ENCODE measurements at regions not wholly inside any gene's neighbourhood (a gene's known extent, or its start where the extent isn't known, plus 50 kb on each side); places are given as distances from the start of the nearest gene placed in this dataset.
"Not testable (repeated sequence)": the region's sequence is repeated elsewhere in the genome, so short reads cannot be mapped to it uniquely, and the experiment has no call there.

DNA sequence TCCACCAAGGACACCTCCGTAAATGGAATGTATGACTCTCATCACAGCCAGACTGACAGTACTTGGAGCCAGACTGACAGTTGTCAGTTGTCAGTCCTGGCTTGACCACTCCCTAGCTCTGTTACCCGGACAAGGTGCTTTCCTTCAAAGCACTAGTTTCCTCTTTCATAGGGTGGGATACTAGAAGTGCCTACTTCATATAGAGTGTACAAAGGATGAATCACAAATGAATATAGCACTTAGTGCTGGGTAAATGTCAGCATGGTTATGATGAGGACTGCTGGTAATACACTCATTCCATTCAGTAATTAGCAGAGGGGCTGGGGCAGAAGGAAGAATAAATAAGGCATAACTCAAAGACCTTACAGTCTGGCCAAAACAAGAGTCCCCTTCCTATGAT, 91.4 kb downstream of the ARL4C start:
- no peak for DNase-seq

DNA sequence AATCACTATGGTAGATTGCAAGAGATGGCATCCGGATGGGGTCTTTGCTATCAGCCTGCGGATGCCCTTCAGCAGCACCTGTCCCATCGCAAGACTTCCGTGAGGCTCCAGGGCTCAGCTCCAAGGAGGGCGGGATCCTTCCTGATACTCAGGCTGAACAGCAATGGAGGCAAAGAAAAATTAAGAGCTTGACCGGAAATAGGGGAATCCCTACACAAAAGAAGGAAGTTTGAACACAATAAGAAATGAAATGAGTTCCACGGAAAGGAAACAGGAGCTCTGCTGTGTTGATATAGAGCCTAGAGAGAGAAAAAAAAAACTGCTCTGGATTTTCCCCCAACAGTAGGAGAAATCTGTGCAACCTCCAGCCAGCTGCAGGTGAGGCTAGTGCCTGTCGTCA, 91.9 kb downstream of the ARL4C start:
- no peak for DNase-seq

DNA sequence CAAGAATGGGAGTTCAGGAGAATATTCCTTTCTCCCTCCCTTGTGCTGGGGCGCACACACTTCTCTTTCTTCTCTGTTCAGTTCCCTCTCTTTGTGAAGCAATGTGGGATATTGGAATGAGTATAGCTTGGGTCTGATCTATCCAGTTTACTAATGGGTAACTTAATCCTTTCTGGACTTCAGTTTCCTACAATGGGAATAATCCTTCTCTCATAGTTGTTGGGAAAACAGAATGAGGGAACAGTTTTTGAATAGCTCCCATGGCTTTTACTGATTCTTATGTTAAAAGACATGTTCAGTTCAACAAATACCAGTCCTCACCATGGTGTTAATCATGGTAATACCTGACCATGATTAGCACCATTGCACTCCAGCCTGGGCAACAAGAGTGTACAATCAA, 93.1 kb downstream of the ARL4C start:
- DNase-seq = no peak

DNA sequence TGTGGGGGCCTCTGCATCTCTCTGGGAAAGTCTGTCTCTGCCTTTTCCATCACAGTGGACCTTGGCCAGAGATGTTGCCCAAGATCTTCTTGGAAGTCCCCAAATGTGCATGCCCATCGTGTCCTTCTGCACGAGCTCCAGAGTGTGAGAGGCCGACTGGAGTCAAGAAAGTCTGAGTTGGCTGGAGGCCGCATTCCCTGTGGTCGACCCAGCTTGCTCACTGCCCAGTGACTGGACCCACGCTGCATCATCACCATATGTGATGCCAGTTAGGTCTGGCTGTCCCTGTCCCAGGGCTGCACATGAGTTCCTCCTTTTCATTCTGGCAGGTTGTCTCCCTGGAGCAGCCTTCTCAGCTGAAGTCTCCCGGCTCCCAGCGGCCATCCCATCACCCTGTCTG, 93.8 kb downstream of the ARL4C start:
- DNase-seq = no peak

DNA sequence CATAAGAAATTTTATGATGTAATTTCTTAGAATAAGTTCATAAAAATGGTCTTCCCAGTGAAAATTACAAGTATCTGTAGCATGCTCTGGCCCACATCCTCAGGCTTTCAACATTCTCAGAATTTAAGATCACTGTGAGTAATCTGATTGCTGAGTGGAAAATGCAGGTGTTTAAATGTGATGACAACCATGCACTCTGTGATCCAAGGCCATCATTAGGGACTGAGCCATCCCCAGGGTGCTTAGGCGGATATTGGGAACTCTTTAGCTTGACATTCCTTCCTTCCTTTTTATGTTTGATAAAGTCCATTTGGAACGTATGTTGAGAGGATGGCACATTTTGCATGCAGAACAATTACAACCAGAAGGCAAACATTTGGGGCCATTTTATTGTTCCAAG, 95.5 kb downstream of the ARL4C start:
- DNase-seq = no peak

DNA sequence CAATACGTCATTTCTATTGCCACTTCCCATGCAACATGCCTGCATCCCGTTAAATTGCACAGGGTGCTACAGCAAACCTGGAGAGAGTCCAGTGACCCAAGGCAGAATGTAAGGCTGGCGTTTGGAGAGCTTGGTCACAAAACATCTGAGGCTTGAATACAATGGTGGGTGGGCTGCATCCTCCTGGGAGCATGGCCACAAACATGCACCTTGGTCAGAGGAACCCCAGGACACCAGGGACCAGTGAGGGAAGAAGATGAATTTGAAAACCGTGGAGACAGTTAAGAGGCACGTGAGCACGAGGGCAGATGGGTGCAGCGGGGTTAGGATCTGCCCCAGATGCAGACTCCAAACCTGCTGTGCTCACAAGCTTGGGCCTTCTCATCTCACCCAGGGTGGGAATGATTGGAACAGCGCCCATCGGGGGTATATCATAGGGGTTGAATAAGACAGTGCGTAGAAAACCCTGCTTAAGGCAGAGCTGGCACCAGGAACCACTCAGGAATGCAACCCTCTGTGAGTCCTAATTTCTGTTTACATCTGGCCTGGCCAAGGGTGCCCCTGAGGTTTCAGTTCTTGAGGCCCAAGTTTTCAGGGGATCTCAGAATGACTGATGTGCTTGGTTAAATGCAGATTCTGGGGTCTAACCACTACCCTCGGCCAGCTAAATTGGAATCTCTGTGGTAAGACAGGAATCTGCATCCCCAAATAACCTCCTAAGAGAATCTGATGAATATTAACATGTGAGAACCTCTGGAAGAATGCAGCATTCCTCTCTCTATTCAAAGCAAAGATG, 97.2 kb downstream of the ARL4C start:
- no peak for DNase-seq

DNA sequence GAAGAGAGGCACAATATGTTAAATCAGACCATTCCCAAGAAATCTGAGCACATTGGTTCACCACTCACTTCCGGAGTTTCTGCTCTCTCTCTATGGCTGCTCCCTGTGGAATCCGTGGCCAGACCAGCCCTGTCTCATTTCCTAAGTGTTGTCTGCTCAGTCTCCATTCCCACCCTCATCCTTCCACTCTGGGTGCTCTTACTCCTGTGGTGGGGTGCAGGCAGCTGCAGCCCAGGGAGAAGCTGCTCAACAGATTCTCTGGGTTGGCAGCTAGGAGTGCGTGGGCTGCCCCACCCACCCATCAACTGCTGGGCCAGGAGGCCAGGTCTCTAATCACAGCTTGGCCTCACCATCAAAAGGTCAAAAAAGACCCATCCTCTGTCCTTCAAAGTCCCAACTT, 98.3 kb downstream of the ARL4C start:
- no peak for DNase-seq

DNA sequence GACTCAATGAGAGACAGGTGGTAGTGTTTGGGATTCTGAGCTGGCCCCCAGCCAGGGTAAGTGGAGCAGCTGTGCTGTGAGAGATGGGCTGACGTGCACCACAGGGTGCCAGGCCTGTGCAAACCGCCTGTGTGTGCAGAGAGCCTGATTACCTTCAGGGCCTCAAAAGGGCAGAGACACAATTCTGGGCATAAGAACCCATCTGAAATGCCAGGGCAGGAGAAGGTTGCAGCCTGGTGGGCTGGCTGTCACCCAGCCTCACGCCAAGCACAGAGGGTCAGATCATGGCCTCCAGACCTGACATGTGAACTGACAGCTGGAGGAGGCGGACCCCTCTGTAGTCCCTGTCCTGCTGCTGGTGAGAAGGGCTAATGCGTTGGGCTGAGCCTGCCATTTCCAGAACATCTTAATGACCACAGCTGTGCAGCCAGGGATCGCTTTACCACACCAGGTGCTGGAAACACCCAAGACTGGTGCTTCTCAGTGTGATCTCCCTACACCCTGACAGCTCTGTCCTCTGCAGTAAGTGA, 100.9 kb downstream of the ARL4C start:
- peak; percentile 89 for DNase-seq

DNA sequence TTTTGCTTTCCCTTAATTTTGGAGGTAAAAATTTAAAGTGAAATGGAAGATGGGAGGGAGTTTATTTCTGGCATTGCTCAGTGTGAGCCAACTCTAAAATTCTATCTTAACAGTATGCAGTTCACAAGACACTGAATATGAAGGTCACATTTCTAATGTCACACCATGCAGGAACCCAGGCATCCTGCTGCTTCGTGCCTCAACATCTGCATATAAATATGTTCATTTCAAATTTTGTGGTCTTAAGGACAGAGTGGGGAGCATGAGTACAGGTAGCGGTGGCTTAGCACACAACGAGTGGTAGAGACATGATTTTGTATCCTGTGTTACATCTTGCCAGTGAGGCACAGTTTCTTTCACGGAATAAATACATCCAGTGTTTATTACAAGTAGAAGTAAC, 102.4 kb downstream of the ARL4C start:
- DNase-seq = no peak

DNA sequence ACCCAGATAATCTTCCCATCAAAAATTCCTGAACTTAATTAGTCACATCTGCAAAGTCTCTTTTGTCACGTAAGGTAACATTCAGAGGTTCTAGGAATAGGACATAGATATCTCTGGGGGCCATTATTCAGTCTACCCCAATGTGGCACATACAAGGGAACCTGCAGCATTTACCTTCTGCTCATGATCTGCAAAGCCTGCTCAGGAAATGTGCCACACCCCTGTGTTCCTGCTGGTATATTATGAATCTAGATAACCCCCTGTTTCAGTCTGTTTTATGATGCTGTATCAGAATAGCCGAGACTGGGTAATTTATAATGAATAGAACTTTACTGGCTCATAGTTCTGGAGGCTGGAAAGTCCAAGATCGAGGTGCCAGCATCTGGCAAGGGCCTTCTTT, 103.5 kb downstream of the ARL4C start:
- DNase-seq = no peak

DNA sequence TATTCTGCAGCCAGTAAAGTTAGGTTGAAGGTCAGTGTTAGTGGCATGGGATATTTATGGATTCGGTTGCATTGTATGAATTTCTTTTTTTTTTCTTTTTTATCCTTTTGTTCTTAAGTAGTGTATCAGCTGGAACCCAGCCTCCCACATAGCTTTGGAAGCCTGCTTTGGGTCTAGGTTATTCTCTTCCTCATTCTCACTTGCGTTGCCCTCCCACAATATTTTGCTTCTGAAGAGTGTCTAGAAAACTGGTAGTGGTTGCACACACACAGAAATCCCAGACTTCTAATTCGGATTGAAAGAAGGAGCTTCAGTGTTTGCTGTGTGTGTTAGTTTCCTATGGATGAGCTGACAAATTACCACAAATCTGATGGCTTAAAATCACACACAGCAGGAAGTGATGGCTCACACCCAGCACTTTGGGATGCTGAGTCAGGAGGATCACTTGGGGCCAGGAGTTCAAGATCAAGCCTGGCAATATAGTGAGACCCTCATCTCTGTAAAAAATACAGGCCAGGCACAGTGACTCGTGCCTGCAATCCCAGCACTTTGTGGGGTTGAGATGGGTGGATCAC, 104.8 kb downstream of the ARL4C start:
- no peak for DNase-seq

DNA sequence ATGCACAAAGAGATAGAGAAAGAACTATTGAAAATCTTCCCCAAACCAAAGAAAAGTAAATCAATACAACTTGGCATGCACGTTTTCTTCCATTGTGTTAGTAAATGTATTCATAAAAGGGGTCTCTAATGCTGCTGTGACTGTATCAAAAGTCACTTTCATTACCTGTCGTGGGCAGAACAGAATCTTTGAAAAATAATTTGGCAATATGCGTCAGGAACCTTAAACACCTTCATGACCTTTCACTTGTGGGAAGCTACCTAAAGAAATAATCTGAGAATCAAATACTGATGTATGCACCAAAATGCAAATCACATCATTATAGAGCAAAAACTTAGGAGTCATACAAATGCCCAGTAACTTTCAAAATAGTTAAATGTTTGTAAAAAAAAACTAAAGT, 105.3 kb downstream of the ARL4C start:
- no peak for DNase-seq

DNA sequence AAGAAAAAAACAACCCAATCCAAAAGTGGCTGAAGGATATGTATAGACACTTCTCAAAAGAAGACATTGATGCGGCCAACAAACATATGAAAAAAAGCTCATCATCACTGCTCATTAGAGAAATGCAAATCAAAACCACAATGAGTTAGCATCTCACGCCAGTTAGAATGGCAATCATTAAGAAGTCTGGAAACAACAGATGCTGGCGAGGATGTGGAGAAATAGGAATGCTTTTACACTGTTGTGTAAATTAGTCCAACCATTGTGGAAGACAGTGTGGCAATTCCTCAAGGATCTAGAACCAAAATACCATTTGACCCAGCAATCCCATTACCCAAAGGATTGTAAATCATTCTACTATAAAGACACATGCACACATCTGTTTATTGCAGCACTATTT, 107.2 kb downstream of the ARL4C start:
- not testable (repeated sequence) for DNase-seq

DNA sequence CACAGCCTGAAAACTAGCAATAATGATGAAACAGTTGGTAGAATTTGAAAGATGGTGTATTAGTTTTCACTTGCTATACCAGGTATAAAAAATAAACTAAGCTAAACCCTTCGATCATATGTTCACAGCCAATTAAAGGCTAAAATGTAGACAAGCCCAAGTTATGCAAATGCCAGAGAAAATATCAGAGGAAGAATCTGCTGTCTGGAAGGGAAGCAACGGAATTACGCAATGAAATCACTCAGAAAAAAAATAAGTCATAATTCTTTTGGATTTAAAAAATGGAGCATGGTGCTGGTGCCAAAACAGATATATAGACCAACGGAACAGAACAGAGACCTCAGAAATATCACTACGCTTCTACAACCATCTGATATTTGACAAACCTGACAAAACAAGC, 108.3 kb downstream of the ARL4C start:
- DNase-seq = no peak

DNA sequence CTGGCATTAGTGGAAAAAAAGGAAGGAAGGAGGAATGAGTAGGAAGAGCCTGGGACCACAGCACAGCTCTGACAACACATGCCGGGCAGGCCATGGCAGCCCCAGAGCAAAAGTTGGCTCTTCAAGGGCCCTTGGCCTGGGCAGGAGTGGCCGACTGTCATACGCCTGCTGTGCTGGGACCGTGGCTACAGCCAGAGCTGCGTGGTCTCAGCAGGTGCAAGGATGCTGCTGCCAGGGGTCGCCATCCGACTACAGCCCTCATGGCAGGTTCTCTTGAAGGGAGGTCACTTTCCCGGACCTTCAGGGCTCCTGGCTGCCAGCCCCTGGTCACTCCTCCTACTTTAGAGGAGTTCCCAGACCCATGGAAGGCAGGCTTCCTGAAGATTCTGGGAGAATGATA, 109.9 kb downstream of the ARL4C start:
- DNase-seq = no peak

DNA sequence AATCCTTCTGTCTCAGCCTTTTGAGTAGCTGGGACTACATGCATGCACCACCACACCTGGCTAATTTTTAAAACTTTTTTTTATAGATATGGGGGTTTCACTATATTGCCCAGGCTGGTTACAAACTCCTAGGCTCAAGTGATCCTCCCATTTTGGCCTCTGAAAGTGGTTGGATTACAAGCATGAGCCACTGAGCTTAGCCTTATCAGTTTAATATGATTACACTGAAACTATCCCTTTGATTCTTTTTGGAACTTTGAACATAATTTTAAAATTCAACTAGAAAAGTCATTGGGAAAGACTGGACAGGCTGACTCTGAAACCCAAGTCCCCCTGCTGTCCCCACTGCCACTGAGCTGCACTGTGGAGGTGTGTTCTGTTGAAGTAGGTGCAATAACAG, 114.8 kb downstream of the ARL4C start:
- no peak for DNase-seq

DNA sequence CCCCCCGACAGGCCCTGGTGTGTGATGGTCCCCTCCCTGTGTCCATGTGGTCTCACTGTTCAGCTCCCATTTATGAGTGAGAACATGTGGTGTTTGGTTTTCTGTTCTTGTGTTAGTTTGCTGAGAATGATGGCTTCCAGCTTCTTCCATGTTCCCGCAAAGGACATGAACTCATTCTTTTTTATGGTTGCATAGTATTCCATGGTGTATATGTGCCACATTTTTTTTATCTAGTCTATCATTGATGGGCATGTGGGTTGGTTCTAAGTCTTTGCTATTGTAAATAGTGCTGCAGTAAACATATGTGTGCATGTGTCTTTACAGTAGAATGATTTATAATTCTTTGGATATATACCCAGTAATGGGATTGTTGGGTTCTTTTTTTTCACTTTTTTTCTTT, 117.9 kb downstream of the ARL4C start:
- not testable (repeated sequence) for DNase-seq

DNA sequence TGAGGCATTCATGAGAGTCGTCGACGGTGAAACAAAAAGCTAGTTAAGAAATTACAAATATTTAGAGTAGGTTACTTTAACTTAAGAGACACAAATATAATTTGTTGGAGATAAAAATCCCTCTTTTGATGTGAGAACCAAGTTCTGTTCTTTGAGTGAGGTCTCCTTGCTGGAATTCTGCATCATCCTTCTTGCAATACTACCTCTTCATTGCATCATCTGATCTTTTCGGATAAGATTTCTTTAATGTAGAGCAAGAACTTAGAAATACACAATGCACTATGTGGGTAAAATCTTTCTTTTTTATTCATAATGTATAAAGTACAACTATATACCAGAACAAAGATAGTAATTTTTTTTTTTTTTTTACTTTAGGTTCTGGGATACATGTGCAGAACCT, 118.4 kb downstream of the ARL4C start:
- DNase-seq = no peak

DNA sequence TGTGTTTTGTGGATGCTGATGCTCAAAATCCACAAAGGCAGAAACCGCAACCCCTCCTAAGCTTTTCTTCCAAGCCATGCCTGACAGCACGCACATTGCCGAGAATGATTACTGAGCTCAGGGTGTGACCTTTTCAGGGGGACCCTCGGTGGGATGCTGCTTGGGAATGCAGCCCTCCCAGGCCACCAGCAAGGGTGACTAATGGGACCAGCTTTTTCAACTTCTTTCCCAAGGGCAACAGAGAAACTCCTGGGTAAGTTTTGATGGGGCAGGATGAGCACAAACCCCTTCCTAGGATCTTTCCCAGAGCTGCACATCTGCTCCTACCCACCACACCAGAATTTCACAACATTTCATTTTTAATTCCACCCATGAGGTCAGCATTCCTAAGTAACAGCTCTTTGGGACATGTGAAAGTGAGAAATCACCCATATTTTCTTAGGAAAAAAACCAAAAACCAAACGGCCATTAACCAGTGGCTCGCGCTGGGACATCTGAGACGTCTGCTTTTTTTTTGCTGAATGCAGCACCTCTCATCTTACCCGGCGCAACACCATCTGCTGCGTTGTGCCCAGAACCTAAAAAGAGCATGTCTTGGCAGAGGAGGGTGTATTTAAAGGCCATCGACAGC, 119.0 kb downstream of the ARL4C start:
- no peak for DNase-seq

DNA sequence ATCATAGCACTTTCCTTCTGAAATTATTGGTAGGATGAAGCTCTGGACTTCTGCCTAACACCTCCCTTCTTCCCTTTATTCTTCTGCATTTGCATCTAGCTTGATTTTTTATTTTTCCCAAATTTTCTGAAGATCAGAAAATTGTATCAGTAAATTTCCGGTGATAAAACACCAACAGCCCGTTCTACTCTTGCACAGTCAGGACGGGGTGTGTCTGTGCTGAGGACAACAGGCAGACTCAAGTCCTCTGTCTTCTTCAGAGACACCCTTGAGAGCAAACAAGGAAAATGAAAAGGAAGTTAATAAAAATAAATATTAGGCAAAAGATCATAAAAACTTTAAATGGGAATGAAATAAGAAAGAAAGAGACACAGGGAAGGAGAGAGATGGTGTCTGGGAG, 120.7 kb downstream of the ARL4C start:
- no peak for DNase-seq

DNA sequence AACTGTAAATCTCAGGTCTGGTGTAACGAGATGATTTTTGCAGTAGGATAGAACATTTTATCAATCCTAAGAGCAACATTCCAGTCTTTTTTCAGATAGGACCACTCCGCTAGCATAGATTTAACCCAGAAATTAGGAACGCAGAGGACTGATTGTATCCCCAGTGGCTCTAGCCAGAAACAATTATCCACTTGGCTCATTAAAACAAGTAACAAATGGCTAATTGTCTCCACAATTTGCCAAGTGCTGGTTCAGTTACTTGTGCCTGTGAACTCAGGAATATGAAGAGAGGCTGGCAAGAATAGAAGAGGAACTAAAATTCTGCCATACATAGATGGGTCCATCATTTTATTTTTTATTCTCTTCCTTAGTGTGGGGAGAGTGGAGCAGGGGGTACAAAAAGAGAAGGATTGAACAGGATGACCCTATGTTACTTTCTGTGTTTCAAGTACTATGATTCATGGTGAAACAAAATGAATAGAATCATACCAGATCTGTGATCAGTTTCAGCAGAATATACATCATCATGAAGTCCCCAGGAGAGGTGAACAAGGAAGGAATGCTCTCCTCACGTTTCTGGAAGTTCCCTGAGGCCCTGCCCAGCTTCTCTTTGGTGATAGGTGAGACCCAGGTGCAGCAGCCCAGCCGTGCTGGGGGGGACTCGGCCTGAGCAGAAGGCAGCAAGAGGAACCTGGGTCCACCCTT, 121.6 kb downstream of the ARL4C start:
- DNase-seq = no peak

DNA sequence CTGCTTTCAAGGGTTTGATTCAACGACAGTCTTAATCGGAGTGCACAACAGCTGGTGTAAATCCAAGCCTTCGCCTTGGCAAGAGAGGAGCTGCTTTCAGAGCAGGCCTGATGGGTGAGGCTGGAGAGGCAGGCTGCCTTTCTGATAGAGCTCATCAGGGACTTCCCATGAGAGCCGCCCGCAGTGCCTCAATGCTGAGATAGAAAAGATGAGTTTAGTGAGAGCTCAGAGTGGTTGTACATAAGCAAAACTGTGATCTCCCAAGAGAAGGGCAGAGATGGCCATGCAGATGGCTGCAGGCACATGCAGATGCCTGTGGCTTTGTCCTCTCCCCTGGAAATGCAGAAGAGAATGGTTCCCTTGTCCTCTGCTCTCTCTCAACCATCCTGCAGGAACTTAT, 122.1 kb downstream of the ARL4C start:
- no peak for DNase-seq

DNA sequence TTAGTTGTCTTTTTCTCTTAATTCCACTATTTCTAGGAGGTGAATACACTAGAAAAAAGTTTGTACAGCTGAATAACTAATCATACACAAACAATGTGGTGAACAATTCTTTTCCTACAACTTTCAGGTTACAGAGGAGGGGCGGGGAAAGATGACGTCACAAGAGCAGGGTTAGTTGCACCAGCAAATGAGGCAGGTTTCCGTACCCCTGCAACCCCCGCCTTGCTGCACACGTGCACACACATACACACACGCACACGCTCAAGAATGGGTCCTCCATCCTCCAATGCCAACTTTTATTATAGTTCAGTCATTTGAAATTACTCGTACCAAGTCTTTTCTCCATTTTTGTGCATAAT, 122.8 kb downstream of the ARL4C start:
- DNase-seq = no peak

All from NCI-H1417 treated with DMSO at 0.1 percent for 48 hours (cell line).